Hepatic stellate cell (primary cell): ENCODE measurements at regions not wholly inside any gene's neighbourhood (a gene's known extent, or its start where the extent isn't known, plus 50 kb on each side); places are given as distances from the start of the nearest gene placed in this dataset.

ENCODE experiments used
- DNase-seq: peaks from one replicate; pipeline ENCODE4 v3.0.0; 2011; ENCODE audit warnings: low spot score

- no peak for DNase-seq
These were observed 249.0 kb upstream of the PPP2R2D start for GRCh38 chr10:131651674-131652437.

GRCh38 chr10:131652438-131653139, 248.2 kb upstream of the PPP2R2D start:
- no peak for DNase-seq

- DNase-seq: no peak
These were observed 247.7 kb upstream of the PPP2R2D start for GRCh38 chr10:131653140-131653539.

GRCh38 chr10:131653554-131654470, 247.0 kb upstream of the PPP2R2D start:
- no peak for DNase-seq

GRCh38 chr10:131654471-131655087, 246.2 kb upstream of the PPP2R2D start:
- no peak for DNase-seq

- no peak for DNase-seq
These were observed 245.5 kb upstream of the PPP2R2D start for GRCh38 chr10:131655101-131655849.

GRCh38 chr10:131656009-131656408, 244.8 kb upstream of the PPP2R2D start:
- DNase-seq: no peak

GRCh38 chr10:131656431-131656841, 244.4 kb upstream of the PPP2R2D start:
- DNase-seq: no peak

GRCh38 chr10:131657318-131657984, 243.4 kb upstream of the PPP2R2D start:
- no peak for DNase-seq

GRCh38 chr10:131657985-131658330, 242.8 kb upstream of the PPP2R2D start:
- DNase-seq: no peak

- no peak for DNase-seq
These were observed 242.2 kb upstream of the PPP2R2D start for GRCh38 chr10:131658476-131659110.

- no peak for DNase-seq
These were observed 240.4 kb upstream of the PPP2R2D start for GRCh38 chr10:131660427-131660826.

- DNase-seq: no peak
These were observed 238.0 kb upstream of the PPP2R2D start for GRCh38 chr10:131662851-131663250.

GRCh38 chr10:131663351-131663750, 237.5 kb upstream of the PPP2R2D start:
- no peak for DNase-seq

- no peak for DNase-seq
These were observed 234.7 kb upstream of the PPP2R2D start for GRCh38 chr10:131666091-131666490.

GRCh38 chr10:131667047-131667446, 233.8 kb upstream of the PPP2R2D start:
- DNase-seq: no peak

- no peak for DNase-seq
These were observed 233.2 kb upstream of the PPP2R2D start for GRCh38 chr10:131667561-131667960.

GRCh38 chr10:131668903-131669302, 231.9 kb upstream of the PPP2R2D start:
- no peak for DNase-seq

- no peak for DNase-seq
These were observed 231.0 kb upstream of the PPP2R2D start for GRCh38 chr10:131669838-131670237.

GRCh38 chr10:131670341-131670740, 230.5 kb upstream of the PPP2R2D start:
- DNase-seq: no peak
